ENCODE measurements at regions not wholly inside any gene's neighbourhood (a gene's known extent, or its start where the extent isn't known, plus 50 kb on each side); places are given as distances from the start of the nearest gene placed in this dataset.

DNA sequence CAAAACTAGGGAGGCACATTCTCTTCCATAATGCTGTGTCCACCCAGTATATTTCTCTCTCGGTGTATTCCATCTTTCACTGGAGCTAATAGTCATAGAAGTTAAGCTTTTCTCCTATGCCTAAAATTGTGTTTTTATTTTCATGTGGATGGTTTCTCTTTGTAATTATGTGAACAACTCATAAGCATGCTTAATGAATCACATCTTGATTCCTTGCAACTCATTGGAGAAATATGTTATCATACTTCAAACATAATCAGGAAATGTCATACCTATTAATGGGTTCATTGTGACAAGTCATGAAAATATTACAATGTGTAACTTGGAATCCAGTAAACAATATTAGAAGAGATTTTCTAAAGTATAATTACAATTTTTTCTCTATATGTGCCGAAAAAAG, 186.3 kb downstream of the SLC7A11 start:
- DNase-seq (ENCODE audit: low read depth, low spot score) = no peak
- Mint-ChIP-seq H3K9me3 (no peaks in the 10 kb centered on the region), H3K4me3 (no peak overlapping the region), H3K4me1 (no peaks in the 10 kb centered on the region), H3K36me3 (ENCODE audit: low read depth) (no peaks in the 10 kb centered on the region), H3K27me3 (ENCODE audit: low read depth) (no peaks in the 10 kb centered on the region), H3K27ac (ENCODE audit: unreplicated experiment) (no peak overlapping the region)
- TF ChIP-seq, protein P1, sequence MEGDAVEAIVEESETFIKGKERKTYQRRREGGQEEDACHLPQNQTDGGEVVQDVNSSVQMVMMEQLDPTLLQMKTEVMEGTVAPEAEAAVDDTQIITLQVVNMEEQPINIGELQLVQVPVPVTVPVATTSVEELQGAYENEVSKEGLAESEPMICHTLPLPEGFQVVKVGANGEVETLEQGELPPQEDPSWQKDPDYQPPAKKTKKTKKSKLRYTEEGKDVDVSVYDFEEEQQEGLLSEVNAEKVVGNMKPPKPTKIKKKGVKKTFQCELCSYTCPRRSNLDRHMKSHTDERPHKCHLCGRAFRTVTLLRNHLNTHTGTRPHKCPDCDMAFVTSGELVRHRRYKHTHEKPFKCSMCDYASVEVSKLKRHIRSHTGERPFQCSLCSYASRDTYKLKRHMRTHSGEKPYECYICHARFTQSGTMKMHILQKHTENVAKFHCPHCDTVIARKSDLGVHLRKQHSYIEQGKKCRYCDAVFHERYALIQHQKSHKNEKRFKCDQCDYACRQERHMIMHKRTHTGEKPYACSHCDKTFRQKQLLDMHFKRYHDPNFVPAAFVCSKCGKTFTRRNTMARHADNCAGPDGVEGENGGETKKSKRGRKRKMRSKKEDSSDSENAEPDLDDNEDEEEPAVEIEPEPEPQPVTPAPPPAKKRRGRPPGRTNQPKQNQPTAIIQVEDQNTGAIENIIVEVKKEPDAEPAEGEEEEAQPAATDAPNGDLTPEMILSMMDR (conservative IDR thresholded peaks at IDR 0.05) = no peak

DNA sequence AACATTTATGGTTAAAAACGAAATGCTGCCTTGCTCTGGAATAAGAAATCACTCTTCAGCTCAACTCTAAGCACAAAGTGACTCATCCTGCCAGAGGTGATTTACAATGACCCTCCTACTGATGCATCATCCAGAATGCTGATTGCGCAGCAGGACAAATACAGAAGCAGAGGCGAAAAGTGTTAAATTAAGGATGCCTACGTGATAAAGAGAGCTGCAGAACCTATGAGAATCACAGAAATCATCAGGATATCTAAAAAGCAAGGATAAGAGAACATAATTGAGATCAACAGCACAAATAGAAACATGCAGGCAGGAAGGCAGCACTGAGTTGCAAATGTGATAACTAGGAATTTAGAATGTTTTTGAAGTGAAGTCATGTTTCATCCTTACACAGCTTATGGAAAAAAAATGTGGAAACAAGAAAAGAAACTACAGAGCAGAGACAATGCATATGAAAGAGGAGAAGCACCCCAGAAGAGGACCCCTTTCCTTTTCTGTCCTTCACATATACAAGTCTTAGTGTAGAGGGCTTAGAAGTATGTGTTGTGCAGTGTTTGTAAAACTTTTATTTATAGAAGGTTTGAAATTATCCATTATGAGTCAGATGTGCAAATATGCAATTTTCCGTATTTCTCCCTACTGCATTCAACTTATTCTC, 188.4 kb downstream of the SLC7A11 start:
- Mint-ChIP-seq H3K27me3 (ENCODE audit: low read depth) (no peaks in the 10 kb centered on the region), H3K27ac (ENCODE audit: unreplicated experiment) (no peak overlapping the region), H3K4me3 (no peak overlapping the region), H3K36me3 (ENCODE audit: low read depth) (no peaks in the 10 kb centered on the region), H3K4me1 (peaks cover 10% of the 10 kb centered on the region), H3K9me3 (no peaks in the 10 kb centered on the region)
- TF ChIP-seq, protein P1 (conservative IDR thresholded peaks at IDR 0.05) = no peak
- no peak for DNase-seq (ENCODE audit: low read depth, low spot score)

DNA sequence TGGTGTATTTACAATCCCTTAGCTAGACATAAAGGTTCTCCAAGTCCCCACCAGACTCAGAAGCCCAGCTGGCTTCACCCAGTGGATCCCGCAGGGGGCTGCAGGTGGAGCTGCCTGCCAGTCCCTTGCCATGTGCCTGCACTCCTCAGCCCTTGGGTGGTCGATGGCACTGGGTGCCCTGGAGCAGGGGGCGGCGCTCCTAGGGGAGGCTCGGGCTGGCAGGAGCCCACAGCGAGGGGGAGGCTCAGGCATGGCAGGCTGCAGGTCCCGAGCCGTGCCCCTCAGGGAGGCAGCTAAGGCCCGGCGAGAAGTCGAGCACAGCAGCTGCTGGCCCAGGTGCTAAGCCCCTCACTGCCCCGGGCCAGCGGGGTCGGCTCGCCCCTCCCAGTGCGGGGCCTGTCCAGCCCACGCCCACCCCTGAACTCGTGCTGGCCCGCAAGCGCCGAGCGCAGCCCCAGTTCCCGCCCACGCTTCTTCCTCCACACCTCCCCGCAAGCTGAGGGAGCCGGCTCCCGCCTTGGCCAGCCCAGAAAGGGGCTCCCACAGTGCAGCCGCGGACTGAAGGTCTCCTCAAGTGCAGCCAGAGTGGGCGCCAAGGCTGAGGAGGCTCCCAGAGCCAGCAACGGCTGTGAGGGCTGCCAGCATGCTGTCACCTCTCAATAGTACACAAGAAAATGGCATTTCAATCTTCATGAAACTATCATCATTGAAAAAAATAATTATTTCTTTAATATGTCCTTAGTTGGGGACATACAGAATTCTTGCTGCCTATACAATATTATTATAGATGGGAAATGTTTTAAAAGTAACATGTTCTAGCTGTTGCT, 189.1 kb downstream of the SLC7A11 start:
- no peaks in the 10 kb centered on the region for H3K9me3 Mint-ChIP-seq
- H3K4me3 Mint-ChIP-seq = no peak overlapping the region
- no peak for DNase-seq (ENCODE audit: low read depth, low spot score)
- H3K27ac Mint-ChIP-seq (ENCODE audit: unreplicated experiment) = no peak overlapping the region
- TF ChIP-seq, protein P1 (conservative IDR thresholded peaks at IDR 0.05) = no peak
- peaks cover 10% of the 10 kb centered on the region for H3K4me1 Mint-ChIP-seq
- H3K36me3 Mint-ChIP-seq (ENCODE audit: low read depth) = no peaks in the 10 kb centered on the region
- no peaks in the 10 kb centered on the region for H3K27me3 Mint-ChIP-seq (ENCODE audit: low read depth)

DNA sequence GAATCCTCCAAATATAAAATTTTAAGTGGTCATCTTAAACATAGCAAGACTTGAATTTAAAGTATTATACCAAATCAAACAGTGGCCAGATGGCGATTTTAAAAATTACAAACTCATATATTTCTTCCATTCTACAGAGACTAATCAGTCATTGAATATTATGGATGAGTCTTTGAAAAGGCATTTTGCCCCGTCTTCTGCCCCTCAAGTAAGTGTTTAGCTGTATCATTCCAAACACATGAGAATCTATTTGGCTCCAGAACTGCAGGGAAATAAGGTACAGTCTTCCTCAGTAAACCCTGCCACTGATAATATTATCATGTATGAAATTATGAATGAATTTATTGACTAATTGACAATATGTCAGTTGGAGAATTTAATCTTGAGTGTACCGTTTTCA, 191.0 kb downstream of the SLC7A11 start:
- H3K27me3 Mint-ChIP-seq (ENCODE audit: low read depth) = no peaks in the 10 kb centered on the region
- DNase-seq (ENCODE audit: low read depth, low spot score) = no peak
- H3K9me3 Mint-ChIP-seq = no peaks in the 10 kb centered on the region
- no peaks in the 10 kb centered on the region for H3K36me3 Mint-ChIP-seq (ENCODE audit: low read depth)
- no peak overlapping the region for H3K27ac Mint-ChIP-seq (ENCODE audit: unreplicated experiment)
- H3K4me3 Mint-ChIP-seq = no peak overlapping the region
- TF ChIP-seq, protein P1 (conservative IDR thresholded peaks at IDR 0.05) = no peak
- H3K4me1 Mint-ChIP-seq = peaks cover 10% of the 10 kb centered on the region

DNA sequence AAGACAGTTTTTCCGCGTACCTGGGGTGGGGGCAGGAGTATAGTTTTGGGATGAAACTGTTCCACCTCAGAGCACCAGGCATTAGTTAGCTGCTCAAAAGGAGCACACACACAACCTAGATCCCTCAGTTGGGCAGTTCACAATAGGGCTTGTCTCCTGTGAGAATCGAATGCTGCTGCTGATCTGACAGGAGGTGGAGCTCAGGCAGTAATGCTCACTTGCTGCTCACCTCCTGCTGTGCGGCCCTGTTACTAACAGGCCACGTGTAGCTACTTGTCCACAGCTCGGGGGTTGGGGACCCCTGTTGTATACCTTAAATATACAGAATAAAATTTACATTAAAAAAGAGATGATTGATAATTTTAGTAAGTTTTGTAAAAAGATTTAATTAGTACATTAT, 191.5 kb downstream of the SLC7A11 start:
- Mint-ChIP-seq H3K4me1 (peaks cover 10% of the 10 kb centered on the region), H3K36me3 (ENCODE audit: low read depth) (no peaks in the 10 kb centered on the region), H3K4me3 (no peak overlapping the region), H3K9me3 (no peaks in the 10 kb centered on the region), H3K27me3 (ENCODE audit: low read depth) (no peaks in the 10 kb centered on the region), H3K27ac (ENCODE audit: unreplicated experiment) (no peak overlapping the region)
- DNase-seq (ENCODE audit: low read depth, low spot score) = no peak
- TF ChIP-seq, protein P1 (conservative IDR thresholded peaks at IDR 0.05) = no peak

All from neural crest cell (in vitro differentiated cells).